GM19328 (cell line): ENCODE measurements at regions not wholly inside any gene's neighbourhood (a gene's known extent, or its start where the extent isn't known, plus 50 kb on each side); places are given as distances from the start of the nearest gene placed in this dataset.
"Not testable (repeated sequence)": the region's sequence is repeated elsewhere in the genome, so short reads cannot be mapped to it uniquely, and the experiment has no call there.

Experiments used
- ATAC-seq: cut with Tn5 transposase; IDR thresholded peaks from one replicate; pipeline ENCODE4 v1.9.1; 2021; ENCODE audit warnings: mild to moderate bottlenecking, moderate library complexity; ENCODE audit not compliant: unreplicated experiment

DNA sequence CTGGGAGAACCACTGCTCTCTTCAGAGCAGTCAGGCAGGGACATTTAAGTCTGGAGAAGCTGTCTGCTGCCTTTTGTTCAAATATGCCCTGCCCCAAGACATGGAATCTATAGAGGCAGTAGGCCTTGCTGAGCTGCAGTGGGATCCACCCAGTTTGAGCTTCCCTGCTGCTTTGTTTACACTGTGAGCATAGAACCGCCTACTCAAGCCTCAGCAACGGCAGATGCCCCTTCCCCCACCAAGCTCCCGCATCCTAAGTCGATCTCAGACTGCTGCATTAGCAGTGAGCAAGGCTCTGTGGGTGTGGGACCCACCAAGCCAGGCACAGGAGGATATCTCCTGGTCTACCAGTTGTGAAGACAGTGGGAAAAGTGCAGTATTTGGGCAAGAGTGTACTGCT, 54.6 kb upstream of the POGK start:
- ATAC-seq: not testable (repeated sequence)

DNA sequence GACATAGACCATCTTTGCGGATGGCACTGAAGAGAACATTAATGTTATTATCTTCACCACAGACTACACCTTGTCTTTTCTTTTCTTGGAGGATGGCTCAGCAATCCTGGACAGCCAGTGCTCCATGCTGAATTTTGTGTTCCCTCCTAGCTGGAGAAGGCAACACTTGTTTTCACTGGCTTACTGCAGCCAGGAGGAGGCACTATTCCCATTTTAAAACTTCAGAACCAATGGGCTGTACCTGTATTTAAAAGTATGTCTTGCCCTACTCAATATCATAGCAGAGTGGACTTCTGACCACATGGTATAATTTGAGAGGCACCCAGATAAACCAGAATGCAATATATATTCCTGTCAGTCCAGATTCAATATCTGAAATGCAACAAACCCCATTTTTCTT, 53.3 kb upstream of the POGK start:
- ATAC-seq: no peak

DNA sequence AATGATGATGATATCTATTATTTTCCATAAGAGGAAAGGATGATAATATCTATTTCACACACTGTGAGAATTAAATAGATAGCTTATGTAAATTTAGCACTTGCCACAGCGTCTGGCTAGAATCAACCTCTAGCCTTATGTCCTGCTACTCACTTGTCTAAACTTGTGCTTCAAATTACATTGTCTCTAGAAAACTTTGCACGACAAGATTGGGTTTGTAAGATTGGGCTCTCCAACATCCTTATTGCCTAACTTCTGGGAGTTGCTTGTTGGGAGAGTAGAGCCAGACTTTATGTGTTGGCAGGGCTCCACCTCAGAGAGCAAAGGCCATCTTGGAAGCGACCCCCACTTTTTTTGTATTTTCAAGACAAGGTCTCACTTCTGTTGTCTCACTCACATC, 50.0 kb upstream of the POGK start:
- ATAC-seq: no peak
